ENCODE measurements at regions not wholly inside any gene's neighbourhood (a gene's known extent, or its start where the extent isn't known, plus 50 kb on each side); places are given as distances from the start of the nearest gene placed in this dataset.
A peak's percentile ranks its signal among the peaks of the same experiment; 100 is the strongest.

DNA sequence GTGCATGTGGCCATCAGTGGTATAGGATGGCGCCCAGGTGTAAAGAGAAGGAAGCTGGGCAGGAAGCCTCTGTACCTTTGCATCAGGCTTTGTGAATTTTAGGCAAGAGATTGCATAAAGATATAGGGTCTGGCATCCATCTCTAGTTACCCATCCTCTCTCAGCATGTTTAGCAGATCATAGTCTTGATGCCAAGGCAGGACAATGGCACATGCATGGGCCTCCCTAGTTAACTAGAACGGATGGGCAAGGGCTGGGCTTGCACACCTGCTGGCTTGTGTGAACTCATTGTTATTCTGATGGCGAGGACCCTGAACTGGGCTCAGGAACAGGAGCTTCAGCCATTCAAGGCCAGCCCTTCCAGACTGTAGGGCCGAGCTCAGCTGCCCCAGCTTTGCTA lies 229.2 kb upstream of the NCAM1 start:
- no peak overlapping the region for H3K4me3 ChIP-seq (replicated peaks; ENCODE audit: low read depth, low read length)
- no peak for DNase-seq (ENCODE audit: low read depth)
- TF ChIP-seq CTCF (IDR thresholded peaks at IDR 0.05; ENCODE audit: low read length, missing control alignments), result no peak

- no peak for TF ChIP-seq CTCF (IDR thresholded peaks at IDR 0.05; ENCODE audit: low read length, missing control alignments)
- DNase-seq (ENCODE audit: low read depth), result peak; percentile 56
- H3K4me3 ChIP-seq (replicated peaks; ENCODE audit: low read depth, low read length), result no peak overlapping the region
These were observed 227.0 kb upstream of the NCAM1 start for GRCh38 chr11:112734207-112734606.

- TF ChIP-seq CTCF (IDR thresholded peaks at IDR 0.05; ENCODE audit: low read length, missing control alignments), result no peak
- H3K4me3 ChIP-seq (replicated peaks; ENCODE audit: low read depth, low read length), result no peak overlapping the region
- DNase-seq (ENCODE audit: low read depth), result no peak
These were observed 225.8 kb upstream of the NCAM1 start for GRCh38 chr11:112735470-112735869.

DNA sequence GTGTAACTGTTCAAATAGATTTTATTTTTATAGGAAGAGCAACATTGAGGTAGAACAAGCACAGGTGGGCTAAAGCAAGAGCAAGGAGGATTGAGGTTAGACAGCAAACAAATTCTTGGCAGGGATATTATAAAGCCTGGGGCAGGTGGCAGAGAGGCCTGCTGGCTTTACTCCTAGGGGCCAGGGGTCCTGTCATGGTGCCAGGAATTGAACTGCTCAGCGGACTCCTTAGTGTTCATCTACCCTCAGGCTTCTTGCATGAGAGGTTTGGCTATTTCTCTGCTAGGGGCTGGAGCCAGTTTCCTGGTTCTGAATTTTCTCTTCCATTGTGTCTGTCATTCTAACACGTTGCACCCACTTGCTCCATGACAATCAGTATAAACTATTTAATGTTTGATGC lies 217.2 kb upstream of the NCAM1 start:
- no peak for TF ChIP-seq CTCF (IDR thresholded peaks at IDR 0.05; ENCODE audit: low read length, missing control alignments)

DNA sequence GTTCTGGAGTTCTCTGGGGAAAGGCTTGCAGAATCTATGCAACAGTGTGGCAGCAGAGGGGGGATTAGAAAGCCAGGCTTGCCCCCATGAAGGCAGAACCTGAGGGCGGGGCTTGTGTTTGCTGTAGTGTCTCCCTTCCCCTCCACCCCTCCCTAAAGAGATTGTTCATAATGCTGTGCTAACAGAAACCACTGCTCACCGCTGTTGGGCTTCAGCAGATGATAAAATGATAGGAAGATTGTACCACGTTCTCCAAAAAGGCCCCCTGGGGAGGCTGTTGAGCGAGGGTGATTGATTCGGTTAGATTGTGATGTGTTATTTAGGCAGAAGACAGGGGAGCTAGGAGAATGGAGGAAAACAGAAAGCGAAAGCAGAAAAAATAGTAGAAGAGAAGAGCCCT lies 215.2 kb upstream of the NCAM1 start:
- H3K4me3 ChIP-seq (replicated peaks; ENCODE audit: low read depth, low read length), result no peak overlapping the region
- TF ChIP-seq CTCF (IDR thresholded peaks at IDR 0.05; ENCODE audit: low read length, missing control alignments), result no peak
- no peak for DNase-seq (ENCODE audit: low read depth)

More for the DNA sequence above, 217.2 kb upstream of the NCAM1 start:
- no peak for DNase-seq (ENCODE audit: low read depth)
- H3K4me3 ChIP-seq (replicated peaks; ENCODE audit: low read depth, low read length), result no peak overlapping the region

DNA sequence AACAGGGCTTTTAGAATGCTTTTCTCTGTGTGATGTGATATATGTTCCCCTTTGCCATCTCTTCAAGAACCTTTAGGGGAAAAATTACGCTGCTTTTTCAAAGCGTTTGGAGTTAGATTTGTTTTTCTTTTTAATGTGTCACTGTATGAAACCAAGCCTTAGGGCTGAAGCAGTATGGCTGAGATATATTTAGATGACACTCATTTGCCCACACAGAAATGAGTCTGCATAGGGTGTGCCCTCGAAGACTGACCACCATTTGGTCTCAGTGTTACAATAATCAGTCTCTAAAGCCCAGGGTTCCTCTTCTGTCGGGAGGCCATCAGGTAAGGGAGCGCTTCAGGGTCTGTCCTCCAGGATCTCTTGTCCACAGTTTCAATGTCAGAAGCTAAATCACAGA lies 213.0 kb upstream of the NCAM1 start:
- no peak for DNase-seq (ENCODE audit: low read depth)
- TF ChIP-seq CTCF (IDR thresholded peaks at IDR 0.05; ENCODE audit: low read length, missing control alignments), result no peak

GRCh38 chr11:112748713-112749543 lies 212.3 kb upstream of the NCAM1 start:
- TF ChIP-seq CTCF (IDR thresholded peaks at IDR 0.05; ENCODE audit: low read length, missing control alignments), result no peak
- no peak overlapping the region for H3K4me3 ChIP-seq (replicated peaks; ENCODE audit: low read depth, low read length)
- DNase-seq (ENCODE audit: low read depth), result no peak

More for the DNA sequence above, 213.0 kb upstream of the NCAM1 start:
- H3K4me3 ChIP-seq (replicated peaks; ENCODE audit: low read depth, low read length), result no peak overlapping the region
